ENCODE measurements at regions not wholly inside any gene's neighbourhood (a gene's known extent, or its start where the extent isn't known, plus 50 kb on each side); places are given as distances from the start of the nearest gene placed in this dataset.

GRCh38 chr12:13486794-13487193 is 290.3 kb downstream of the EMP1 start:
- no peak for DNase-seq

- no peak for DNase-seq
These were observed 282.2 kb downstream of the EMP1 start for GRCh38 chr12:13478650-13479181.

GRCh38 chr12:13474381-13474780 is 277.9 kb downstream of the EMP1 start:
- DNase-seq = no peak

GRCh38 chr12:13472690-13473089 is 276.2 kb downstream of the EMP1 start:
- no peak for DNase-seq

- no peak for DNase-seq
These were observed 274.9 kb downstream of the EMP1 start for GRCh38 chr12:13471471-13471870.

GRCh38 chr12:13465635-13466034 is 269.1 kb downstream of the EMP1 start:
- DNase-seq = no peak

- no peak for DNase-seq
These were observed 266.7 kb downstream of the EMP1 start for GRCh38 chr12:13463189-13463588.

- DNase-seq = no peak
These were observed 265.9 kb downstream of the EMP1 start for GRCh38 chr12:13462450-13462849.

GRCh38 chr12:13455778-13456144 is 259.2 kb downstream of the EMP1 start:
- DNase-seq = no peak

GRCh38 chr12:13454991-13455777 is 258.7 kb downstream of the EMP1 start:
- DNase-seq = no peak

GRCh38 chr12:13452955-13453570 is 256.5 kb downstream of the EMP1 start:
- no peak for DNase-seq

GRCh38 chr12:13451776-13452175 is 255.2 kb downstream of the EMP1 start:
- DNase-seq = no peak

- DNase-seq = no peak
These were observed 253.9 kb downstream of the EMP1 start for GRCh38 chr12:13450231-13451080.

GRCh38 chr12:13444076-13444475 is 247.6 kb downstream of the EMP1 start:
- no peak for DNase-seq

- DNase-seq = no peak
These were observed 247.0 kb downstream of the EMP1 start for GRCh38 chr12:13443498-13443897.

GRCh38 chr12:13443028-13443427 is 246.5 kb downstream of the EMP1 start:
- no peak for DNase-seq

- no peak for DNase-seq
These were observed 245.9 kb downstream of the EMP1 start for GRCh38 chr12:13442457-13442856.

- no peak for DNase-seq
These were observed 244.3 kb downstream of the EMP1 start for GRCh38 chr12:13440844-13441243.

GRCh38 chr12:13437541-13437940 is 241.0 kb downstream of the EMP1 start:
- DNase-seq = no peak

- no peak for DNase-seq
These were observed 240.3 kb downstream of the EMP1 start for GRCh38 chr12:13436696-13437391.

- DNase-seq = no peak
These were observed 239.7 kb downstream of the EMP1 start for GRCh38 chr12:13436182-13436581.

GRCh38 chr12:13435235-13435933 is 238.9 kb downstream of the EMP1 start:
- DNase-seq = no peak
